Right lobe of liver (tissue), 4 donors: ENCODE measurements at regions not wholly inside any gene's neighbourhood (a gene's known extent, or its start where the extent isn't known, plus 50 kb on each side); places are given as distances from the start of the nearest gene placed in this dataset.

Experiments used
- CTCF ChIP-seq, 4 donors: fragments of 200-600 bp in 3 of 4; fragments of 450-650 bp in 1 of 4; IDR thresholded peaks; one replicate each; pipeline versions ENCODE4 v1.5.1 to v1.8.0; 2016 to 2022; ENCODE audit warnings: antibody characterized with exemption in 4 of 4, mild to moderate bottlenecking in 2 of 4
- POLR2A ChIP-seq: fragments of 450-650 bp; IDR thresholded peaks from one replicate; pipeline ENCODE4 v1.6.1; 2017; ENCODE audit warnings: antibody characterized with exemption, mild to moderate bottlenecking
- donor health status: DM: no; HTN: no; CAD: no.
- donor health status: DM: no; HTN: no; CAD: no.
- donor health status: DM: no; HTN: yes; CAD: no.

- TF ChIP-seq POLR2A: no peak
- TF ChIP-seq CTCF (IDR thresholded peaks at IDR 0.05): no peak
These were observed 90.1 kb upstream of the NANOS1 start for GRCh38 chr10:118939211-118940007.
